ENCODE measurements at regions not wholly inside any gene's neighbourhood (a gene's known extent, or its start where the extent isn't known, plus 50 kb on each side); places are given as distances from the start of the nearest gene placed in this dataset.

DNA sequence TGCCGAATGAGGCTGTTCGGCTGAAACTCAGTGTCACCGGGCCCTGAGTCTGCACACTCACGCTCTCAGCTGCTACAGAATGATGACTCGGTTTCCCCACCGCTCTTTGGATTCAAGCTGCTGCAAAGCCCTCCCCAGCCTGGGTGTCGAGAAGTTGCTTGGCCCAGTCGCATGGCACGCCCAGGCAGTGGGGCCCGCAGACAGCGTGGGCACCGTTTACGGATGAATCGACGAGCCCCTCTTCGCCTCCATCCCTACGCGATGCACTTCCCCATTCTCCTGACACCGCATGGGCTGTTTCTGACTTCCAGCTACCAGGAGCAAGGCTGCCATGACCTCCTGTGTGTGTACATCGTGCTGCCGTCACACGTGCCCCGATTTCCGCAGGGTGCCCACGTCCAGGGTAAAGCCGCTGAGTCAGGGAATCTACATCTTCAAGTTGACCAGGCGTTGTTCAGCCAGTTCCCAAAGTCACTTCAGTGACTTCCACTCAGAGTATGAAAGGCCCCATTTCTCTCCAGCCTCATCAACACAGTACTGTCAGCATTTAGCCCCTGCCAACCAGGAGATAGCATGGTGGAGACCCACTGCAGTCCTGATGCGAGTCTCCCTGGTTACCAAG lies 60.3 kb upstream of the GPC1 start:
- H3K4me2 ChIP-seq (ENCODE audit: insufficient read depth, low read length): no peak overlapping the region
- no peak overlapping the region for H2AFZ ChIP-seq (ENCODE audit: low read depth, low read length)
- no peak overlapping the region for H3K9ac ChIP-seq (ENCODE audit: low read depth, low read length)
- no peak for TF ChIP-seq EZH2 (IDR thresholded peaks at IDR 0.05; ENCODE audit: borderline replicate concordance, low read depth, low read length, severe bottlenecking)
- TF ChIP-seq, protein P1, sequence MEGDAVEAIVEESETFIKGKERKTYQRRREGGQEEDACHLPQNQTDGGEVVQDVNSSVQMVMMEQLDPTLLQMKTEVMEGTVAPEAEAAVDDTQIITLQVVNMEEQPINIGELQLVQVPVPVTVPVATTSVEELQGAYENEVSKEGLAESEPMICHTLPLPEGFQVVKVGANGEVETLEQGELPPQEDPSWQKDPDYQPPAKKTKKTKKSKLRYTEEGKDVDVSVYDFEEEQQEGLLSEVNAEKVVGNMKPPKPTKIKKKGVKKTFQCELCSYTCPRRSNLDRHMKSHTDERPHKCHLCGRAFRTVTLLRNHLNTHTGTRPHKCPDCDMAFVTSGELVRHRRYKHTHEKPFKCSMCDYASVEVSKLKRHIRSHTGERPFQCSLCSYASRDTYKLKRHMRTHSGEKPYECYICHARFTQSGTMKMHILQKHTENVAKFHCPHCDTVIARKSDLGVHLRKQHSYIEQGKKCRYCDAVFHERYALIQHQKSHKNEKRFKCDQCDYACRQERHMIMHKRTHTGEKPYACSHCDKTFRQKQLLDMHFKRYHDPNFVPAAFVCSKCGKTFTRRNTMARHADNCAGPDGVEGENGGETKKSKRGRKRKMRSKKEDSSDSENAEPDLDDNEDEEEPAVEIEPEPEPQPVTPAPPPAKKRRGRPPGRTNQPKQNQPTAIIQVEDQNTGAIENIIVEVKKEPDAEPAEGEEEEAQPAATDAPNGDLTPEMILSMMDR (IDR thresholded peaks at IDR 0.05; ENCODE audit: borderline replicate concordance, extremely low read depth, low read length, poor library complexity, severe bottlenecking): no peak
- H3K4me1 ChIP-seq (ENCODE audit: insufficient read depth, low read length): no peaks in the 10 kb centered on the region
- ATAC-seq (ENCODE audit: insufficient read depth, low read depth): no peak
- no peaks in the 10 kb centered on the region for H3K9me3 ChIP-seq (ENCODE audit: insufficient read depth, low read length, severe bottlenecking)
- no peak overlapping the region for H3K27ac ChIP-seq (ENCODE audit: low read length)
- no peaks in the 10 kb centered on the region for H3K36me3 ChIP-seq (ENCODE audit: insufficient read depth, low read length)
- H3K4me3 ChIP-seq (ENCODE audit: low read depth in 1 of 2, low read length in 2 of 2): no peak overlapping the region
- H4K20me1 ChIP-seq (ENCODE audit: insufficient read depth, low read length): no peaks in the 10 kb centered on the region
- H3K27me3 ChIP-seq (ENCODE audit: insufficient read depth, low read length, poor library complexity): no peaks in the 10 kb centered on the region
- no peak for DNase-seq
- no peaks in the 10 kb centered on the region for H3K79me2 ChIP-seq (ENCODE audit: insufficient read depth, low read length)

DNA sequence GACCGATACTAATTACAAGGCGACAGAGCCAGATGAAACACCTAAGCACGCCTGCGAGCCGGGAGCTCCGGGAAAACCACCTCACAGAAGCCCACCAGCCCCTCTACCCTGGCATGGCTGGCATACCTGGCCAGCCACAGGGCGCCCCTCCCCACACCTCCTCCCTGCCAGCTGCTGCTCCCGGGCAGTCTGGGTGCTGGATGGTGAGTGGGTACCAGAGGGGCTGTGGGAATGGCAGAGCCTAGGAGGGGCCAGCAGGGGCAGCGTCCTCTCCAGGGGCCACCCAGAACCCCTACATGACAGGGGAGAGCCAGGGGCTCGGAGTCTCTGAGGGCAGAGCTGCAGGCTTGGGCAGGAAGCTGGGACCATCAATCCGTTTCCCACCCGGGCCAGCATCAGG lies 58.7 kb upstream of the GPC1 start:
- Histone ChIP-seq H3K36me3 (ENCODE audit: insufficient read depth, low read length) (no peaks in the 10 kb centered on the region), H2AFZ (ENCODE audit: low read depth, low read length) (no peak overlapping the region), H3K4me3 (ENCODE audit: low read depth in 1 of 2, low read length in 2 of 2) (no peak overlapping the region), H3K27me3 (ENCODE audit: insufficient read depth, low read length, poor library complexity) (no peaks in the 10 kb centered on the region), H3K4me1 (ENCODE audit: insufficient read depth, low read length) (no peaks in the 10 kb centered on the region), H3K9me3 (ENCODE audit: insufficient read depth, low read length, severe bottlenecking) (no peaks in the 10 kb centered on the region), H3K79me2 (ENCODE audit: insufficient read depth, low read length) (no peaks in the 10 kb centered on the region), H3K27ac (ENCODE audit: low read length) (no peak overlapping the region), H3K9ac (ENCODE audit: low read depth, low read length) (no peak overlapping the region), H4K20me1 (ENCODE audit: insufficient read depth, low read length) (no peaks in the 10 kb centered on the region), H3K4me2 (ENCODE audit: insufficient read depth, low read length) (no peak overlapping the region)
- DNase-seq (no peak), ATAC-seq (ENCODE audit: insufficient read depth, low read depth) (no peak)
- TF ChIP-seq, protein P1 (IDR thresholded peaks at IDR 0.05; ENCODE audit: borderline replicate concordance, extremely low read depth, low read length, poor library complexity, severe bottlenecking): no peak
- no peak for TF ChIP-seq EZH2 (IDR thresholded peaks at IDR 0.05; ENCODE audit: borderline replicate concordance, low read depth, low read length, severe bottlenecking)

DNA sequence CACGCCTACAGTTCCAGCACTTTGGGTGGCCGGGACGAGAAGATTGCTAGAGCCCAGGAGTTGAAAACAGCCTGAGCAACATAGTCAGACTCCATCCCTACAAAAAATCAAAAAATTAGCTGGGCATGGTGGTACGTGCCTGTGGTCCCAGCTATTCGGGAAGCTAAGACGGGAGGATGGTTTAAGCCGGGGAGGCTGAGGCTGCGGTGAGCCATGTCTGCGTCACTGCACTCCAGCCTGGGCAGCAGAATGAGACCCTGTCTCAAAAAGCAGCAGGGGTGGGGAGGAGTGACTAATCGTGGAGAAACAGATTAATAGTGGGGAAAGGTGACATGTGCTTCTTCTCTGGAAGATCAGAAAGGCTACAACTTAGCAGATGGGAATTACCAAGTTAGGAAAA lies 58.1 kb upstream of the GPC1 start:
- H2AFZ ChIP-seq (ENCODE audit: low read depth, low read length): no peak overlapping the region
- H3K9ac ChIP-seq (ENCODE audit: low read depth, low read length): no peak overlapping the region
- H3K4me2 ChIP-seq (ENCODE audit: insufficient read depth, low read length): no peak overlapping the region
- no peak overlapping the region for H3K27ac ChIP-seq (ENCODE audit: low read length)
- no peaks in the 10 kb centered on the region for H3K36me3 ChIP-seq (ENCODE audit: insufficient read depth, low read length)
- no peaks in the 10 kb centered on the region for H3K79me2 ChIP-seq (ENCODE audit: insufficient read depth, low read length)
- H3K4me3 ChIP-seq (ENCODE audit: low read depth in 1 of 2, low read length in 2 of 2): no peak overlapping the region
- H3K9me3 ChIP-seq (ENCODE audit: insufficient read depth, low read length, severe bottlenecking): no peaks in the 10 kb centered on the region
- TF ChIP-seq EZH2 (IDR thresholded peaks at IDR 0.05; ENCODE audit: borderline replicate concordance, low read depth, low read length, severe bottlenecking): no peak
- TF ChIP-seq, protein P1 (IDR thresholded peaks at IDR 0.05; ENCODE audit: borderline replicate concordance, extremely low read depth, low read length, poor library complexity, severe bottlenecking): no peak
- H4K20me1 ChIP-seq (ENCODE audit: insufficient read depth, low read length): no peaks in the 10 kb centered on the region
- H3K27me3 ChIP-seq (ENCODE audit: insufficient read depth, low read length, poor library complexity): no peaks in the 10 kb centered on the region
- no peaks in the 10 kb centered on the region for H3K4me1 ChIP-seq (ENCODE audit: insufficient read depth, low read length)
- ATAC-seq (ENCODE audit: insufficient read depth, low read depth): no peak
- DNase-seq: no peak
